ENCODE measurements at regions not wholly inside any gene's neighbourhood (a gene's known extent, or its start where the extent isn't known, plus 50 kb on each side); places are given as distances from the start of the nearest gene placed in this dataset.

DNA sequence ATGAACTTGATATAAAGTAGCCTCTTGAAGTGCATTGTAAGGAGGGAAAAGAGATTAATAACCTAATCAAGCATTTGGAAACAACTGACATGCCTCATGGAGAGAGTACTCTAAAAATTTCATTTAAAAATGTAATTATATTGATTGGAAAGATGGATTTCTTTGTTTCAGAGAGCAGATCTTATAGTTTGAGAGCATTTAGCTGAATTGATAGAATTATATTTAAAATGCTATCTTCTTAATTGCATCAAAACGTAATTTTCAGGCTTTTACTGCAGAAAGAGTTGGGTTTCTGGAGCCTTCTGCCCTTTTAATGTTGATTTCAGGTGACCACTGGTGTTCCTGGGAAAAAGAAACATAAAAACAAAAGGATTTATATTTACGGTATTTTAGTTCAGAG lies 130.6 kb downstream of the EDN3 start:
- no peak for DNase-seq

DNA sequence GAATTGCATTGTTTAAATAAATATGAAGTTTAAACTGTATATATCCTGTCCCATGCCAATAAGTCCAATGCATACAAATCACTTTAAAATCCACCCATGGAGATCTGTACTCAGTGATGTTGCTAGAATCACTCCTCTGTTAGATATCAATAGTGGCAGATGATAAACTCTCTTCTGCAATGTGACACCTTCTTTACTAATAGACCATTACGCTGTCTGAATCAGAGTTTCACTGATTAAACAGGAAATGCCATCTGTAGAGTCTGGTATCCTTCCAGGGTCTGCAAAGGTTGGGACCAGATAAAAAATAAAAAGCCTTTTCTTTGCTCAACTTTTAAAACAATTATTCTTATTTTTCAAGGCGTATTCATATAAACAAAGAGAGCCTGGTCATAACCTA lies 134.5 kb downstream of the EDN3 start:
- DNase-seq: no peak

DNA sequence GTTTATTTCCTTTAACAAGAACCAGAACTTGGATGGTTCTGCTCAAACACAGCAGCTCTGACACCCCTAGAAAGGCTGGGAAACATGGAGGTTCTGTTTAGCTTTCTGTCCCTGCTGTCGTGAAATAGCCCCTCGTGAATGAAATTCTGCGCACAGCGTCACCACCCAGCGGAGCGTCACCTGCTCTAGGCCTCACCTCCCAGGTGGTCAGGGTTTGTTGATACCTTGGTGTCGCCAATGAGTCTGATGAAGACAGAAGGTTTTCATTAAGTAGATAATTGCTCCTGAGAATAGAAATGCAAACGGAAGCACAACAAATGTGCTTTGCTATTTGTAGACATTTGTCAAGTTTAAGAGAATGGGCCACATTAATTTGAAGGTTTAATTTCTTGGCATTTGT lies 135.1 kb downstream of the EDN3 start:
- DNase-seq: no peak

DNA sequence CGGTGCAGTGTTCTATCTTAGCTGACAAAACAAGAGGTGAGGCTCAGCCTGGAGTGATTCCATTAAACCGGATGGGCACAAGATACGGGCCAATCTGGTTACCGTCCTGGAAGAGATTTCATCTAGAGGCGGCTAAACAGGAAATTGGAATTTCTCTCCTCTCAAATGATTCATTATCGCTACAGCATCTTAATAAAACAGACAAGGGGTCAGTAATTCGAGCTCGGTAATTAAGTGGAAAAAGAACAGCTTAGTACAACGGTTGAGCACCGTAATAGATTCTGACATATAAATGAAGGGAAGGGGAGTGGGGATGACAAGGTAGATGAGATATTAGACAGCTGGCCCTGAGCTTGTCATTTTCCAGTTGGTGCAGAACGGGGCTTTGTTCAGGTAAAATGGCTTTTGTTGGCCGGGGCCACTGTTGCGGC lies 137.2 kb downstream of the EDN3 start:
- DNase-seq: no peak

DNA sequence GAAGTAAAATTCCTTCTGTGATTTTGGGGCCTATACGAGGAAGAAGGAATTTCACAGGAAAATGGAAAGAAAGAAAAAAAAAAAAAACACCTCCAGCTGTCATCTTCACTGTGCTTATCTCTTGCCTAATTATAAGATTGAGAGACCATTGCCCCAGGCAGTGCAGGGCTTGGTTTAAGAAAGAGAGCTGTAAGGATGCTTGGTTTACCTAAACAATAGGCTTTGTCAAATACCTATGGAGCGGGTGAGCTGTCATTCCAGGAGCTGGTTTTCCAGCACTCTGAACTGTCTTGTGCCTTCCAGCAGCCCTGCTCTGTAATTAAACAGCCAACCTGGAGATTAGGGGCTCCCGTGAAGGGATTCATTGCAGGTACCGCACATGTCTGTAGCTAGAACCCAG lies 137.8 kb downstream of the EDN3 start:
- no peak for DNase-seq

DNA sequence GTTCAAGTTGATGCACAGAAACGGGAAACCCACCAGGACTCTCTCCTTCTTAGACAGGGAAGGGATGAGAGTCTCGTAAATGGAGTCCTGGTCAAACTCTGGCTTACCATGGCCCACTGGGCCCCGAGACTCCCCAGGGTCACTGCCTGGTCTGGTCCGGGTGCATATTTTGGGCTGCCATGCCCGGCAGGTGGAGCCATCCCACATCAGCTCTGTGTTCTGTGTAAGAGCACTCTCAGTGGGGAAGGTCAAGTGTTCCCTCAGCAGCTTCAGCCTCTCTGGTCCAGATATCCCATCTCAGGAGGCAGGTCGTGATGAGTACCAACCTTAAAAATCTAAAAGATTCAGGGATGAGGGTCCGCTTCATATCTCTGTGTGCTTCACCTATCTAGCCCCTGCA lies 138.8 kb downstream of the EDN3 start:
- DNase-seq: no peak

DNA sequence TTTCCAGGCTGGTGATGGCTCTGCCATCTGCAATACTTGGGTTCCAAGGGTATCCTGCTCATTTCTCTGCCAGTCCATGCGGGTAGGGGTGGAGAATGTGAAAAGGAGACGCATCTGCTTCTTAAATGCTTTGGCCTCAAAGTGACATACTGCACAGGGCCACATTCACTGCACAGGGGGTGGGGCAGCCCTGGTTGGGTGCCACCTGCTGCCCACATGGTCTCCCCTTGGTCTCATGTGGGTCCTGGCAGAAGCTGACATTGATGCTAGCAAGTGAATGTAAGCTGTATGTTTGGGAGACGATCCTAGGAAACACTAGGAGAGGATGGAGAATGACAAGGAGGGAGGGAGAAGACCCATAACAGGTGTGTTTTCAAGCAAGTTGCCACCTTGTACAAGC lies 140.9 kb downstream of the EDN3 start:
- no peak for DNase-seq

DNA sequence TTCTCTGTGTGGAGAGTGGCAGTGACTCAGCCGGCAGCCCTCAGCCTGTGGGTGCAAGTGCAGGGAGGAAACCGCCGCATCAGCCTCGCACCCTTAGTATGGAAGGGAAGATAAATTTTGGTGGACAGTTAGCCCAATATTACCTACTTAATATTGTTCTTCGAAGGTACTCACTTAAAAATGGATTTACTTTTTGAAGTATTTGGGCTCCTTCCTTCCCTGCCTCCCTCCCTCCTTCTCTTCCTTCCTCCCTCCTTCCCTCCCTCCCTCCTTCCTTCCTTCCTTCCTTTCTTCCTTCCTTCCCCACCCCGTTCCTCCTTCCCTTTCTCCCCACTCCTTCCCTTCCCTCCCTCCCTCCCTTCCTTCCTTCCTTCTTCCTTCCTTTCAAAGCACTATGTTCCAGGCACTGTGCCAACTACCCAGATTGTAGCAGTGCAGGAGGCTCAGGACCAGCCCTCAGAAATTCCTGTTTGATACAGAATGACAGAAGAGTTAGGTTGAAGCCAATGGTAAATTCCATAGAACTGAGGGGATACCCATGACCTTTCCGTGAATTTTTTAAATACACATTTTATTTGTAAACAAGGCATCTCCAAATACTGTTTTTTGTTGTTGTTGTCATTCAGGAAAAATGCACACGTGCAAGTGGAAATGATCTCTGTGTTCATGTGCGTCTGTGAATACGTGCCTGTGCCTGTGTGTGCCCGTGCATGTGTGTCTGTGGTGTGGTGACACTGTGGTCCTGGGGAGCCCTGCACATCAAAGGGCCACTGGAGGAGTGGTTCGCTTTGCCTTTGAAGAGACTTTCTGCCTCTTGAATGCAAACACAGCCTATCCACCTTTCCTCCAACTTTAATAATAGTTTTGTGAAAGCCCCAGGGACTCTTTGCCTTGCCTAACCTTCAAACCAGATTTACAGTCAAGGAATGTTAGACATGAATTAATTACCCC lies 141.7 kb downstream of the EDN3 start:
- no peak for DNase-seq

DNA sequence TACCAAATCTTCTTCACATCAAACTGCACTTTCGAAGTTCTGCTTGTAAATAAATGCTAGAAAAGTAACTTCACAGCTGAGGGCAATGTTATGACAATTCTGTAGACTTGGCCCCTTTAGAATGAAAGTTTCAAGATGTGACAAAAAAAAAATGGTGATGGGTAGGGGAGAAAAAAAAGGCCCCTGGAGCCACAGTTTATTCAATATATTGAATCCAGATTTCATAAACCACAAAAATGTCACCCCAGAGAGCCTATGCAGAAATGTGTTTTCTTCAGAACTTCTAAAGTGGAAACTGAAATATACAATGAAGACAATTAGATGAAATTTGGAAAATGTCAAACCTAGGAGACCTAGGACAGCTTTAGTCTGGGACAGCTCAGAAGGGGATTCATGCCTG lies 143.1 kb downstream of the EDN3 start:
- no peak for DNase-seq

DNA sequence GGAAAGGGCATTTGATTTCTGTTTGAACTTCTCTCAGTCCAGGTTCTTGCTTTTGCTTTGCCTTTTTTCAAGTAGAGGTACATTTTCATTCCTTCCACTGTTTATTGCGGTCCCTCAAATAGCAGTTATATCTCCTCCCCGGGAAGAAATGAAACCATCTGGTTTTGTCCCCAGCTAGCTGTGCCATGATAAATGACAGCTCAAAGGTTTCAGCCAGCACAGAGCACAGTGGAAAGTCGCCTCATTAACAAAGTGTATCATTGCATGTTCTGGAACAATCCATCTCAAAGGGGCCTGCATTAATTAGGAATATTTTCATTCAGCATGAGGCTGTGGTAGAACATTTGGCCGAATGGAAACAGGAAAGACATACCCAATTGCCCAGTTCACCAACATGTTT lies 146.0 kb downstream of the EDN3 start:
- DNase-seq: no peak

DNA sequence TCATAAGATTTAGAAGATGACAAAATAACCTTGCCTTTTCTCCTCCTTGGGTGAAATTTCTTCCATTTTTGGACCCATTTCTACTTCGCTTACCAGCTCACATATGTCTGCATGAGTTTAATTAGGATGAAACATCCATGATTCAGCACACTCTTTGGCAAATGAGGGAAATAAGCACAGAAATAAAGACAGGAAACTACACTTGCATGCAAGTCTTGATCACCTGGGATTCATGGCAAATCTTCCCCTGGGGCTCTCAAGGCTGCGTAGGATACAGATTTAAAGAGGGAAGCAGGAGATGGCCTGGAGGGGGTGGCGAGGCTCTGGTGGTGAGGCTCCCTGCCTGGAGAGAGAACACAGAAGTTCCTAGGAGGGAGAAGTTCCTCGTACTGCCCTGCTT lies 147.8 kb downstream of the EDN3 start:
- no peak for DNase-seq

DNA sequence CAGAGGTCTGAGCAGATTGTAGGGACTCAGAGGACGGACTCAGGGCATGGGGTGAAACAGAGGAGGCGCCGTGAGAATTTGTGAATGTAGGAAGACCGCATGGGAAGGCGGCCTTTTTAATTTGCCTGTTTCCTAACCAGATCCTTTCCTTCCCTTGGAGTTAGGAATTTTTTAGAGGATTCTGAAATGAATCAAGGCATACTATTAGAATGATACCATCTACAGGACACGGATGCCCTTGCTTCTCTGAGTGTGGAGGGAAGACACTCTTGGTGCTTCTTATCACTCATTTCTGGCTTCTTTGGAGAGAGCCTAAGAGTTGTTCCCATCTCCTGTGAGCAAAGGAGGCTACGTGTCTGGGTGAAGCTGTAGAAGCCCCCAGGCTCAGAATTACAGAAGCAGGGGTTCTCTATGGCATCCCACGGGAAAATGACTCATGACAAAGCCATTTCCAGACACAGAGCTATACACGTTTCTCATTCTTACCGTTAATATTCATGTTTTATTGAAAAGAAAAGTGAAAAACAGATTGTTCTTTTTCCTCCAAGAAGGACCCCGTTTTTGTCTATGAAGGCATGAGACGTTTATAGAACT lies 148.5 kb downstream of the EDN3 start:
- DNase-seq: no peak

DNA sequence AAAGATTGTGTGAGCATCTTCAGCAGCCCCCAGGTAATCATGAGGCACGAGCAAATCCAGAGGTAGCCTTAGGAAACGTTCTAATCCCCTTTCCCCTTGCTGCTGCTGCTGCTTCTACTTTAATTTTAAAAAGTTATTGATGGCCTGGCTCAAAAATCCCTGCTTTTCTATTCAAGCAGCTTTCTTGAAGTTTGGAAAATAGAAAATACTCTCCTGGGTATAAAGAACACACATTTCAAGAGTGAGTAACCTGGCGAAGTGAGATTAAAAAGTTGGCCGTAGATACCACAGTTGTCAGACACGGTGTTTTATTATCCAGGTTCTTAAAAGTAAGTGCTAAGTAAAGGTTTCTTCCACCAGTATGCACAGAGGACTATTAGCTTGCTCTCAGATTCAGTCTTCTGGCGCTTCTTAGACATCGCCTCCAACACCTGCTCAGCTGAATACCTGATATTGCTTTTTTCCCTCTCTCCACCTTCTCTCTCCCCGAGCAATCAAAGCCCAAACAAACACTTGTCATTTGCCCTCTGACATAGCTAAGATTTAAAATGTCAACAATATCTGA lies 150.7 kb downstream of the EDN3 start:
- DNase-seq: no peak

DNA sequence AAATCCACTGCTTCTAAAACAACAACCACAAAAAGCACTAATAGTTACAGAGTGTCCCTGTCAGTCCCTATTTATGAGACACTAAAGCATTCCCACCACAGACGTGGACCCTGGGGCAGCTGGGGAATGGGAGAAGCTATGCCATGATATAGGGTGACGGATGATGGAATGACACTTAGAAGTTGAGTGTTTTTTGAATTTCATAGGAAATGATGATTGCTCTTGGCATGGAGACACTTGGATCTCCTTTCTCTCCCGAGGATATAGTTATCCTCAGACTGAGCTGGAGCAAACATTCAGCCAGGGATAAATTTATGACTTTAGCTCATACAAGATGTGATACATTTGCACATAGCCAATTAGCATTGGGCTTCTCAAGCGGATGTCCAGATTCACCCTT lies 151.2 kb downstream of the EDN3 start:
- no peak for DNase-seq

DNA sequence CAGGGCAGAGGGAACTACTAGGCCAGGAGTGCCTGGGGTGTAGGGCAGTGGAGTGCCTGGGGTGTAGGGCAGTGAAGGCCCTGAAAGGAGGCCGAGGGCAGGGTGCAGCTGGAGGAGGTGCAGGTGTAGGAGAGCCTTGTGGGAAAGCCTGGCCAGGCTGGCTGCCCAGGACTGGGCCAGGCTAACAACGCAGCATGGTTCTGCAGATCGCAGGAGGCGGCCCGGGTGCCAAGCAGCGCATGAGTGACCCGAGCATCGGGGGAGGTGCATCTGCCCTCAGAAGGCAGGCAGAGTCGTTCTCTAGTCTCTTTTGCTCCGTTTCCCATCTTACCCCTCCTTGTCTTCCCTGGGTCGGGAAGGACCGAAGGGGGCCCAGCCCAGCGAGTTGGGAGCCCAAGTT lies 151.5 kb upstream of the PHACTR3 start:
- no peak for DNase-seq

DNA sequence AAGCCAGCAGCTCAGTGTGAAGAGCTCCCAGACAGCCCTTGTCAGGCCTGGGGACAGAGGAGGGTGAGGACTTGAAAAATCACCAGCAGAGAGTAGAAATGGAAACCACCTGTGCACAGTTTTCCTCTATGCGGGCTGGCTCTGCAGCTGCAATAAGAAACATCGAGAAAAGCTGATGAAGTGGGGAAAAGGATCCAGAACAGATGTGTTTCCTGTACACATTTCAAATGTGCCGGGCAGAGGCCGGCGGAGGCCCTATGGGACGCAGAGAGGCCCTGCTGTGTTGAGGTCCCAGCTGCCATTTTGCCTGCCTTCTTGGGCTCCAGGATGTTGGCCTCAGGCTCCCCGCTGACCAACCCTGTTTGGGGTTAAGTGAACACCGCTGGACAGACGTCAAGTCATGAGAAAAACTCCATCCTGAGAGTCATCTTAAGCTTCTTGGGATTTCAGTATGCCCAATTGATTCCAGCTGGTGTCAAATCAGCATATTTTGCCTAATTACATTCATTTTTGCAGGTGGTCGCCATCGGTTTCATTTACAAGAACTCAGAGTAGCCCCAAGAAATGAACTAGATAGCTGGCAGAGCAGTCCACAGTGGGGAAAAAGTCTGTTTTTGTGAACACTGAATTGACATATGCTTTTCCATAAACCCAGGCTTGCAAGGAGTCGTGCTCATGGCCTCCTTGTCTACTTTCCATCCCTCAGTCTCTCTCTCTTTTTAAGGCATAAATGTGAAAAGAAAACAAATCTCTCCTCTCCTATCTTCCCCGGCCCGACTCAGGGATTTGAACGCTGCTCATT lies 150.4 kb upstream of the PHACTR3 start:
- DNase-seq: no peak

DNA sequence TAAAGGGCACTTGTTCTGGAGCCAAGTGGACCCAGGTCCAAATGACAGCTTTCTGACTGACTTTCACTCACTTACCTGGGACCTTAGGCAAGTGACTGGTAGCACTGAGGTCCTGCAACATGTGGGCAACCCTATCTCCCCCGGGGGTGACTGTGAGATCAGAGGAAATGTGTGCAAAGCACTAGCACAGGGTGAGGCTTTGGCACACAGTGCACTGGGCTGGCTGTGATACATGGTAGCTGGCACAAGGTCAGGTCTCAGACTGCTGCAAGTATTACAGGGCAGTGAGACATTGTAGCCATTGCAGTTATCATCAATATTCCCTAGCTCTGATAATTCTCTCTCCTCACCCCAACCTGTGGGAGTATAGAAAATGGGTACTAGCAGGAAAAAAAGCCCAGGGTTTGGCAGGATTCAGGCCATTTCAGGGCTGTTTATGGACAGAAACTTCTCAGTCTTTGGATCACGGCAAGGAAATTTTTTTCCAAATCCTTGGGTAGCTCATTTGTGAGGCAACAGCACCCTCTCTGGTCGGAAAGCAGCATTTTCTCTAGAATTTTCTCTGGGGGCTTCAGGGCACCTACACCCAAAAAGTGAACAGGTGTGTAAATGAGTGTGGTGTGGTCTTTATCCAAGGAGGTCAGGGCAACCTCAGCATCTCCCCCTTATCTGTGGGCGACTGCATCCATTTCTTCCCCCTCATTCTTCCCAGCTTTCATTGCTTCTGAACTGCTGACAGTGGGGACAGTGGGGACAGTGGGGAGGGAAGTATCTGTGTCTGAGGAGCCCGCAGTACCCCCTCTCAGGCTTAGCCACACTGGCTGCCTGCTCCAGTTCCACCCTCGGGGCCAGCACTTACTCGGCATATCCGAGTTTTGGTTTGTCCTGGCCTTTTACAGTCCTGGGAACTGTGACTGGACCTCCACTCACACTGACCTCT lies 148.7 kb upstream of the PHACTR3 start:
- DNase-seq: peak in 20 of 51 donors; percentile 1 to 55 (median 14)

DNA sequence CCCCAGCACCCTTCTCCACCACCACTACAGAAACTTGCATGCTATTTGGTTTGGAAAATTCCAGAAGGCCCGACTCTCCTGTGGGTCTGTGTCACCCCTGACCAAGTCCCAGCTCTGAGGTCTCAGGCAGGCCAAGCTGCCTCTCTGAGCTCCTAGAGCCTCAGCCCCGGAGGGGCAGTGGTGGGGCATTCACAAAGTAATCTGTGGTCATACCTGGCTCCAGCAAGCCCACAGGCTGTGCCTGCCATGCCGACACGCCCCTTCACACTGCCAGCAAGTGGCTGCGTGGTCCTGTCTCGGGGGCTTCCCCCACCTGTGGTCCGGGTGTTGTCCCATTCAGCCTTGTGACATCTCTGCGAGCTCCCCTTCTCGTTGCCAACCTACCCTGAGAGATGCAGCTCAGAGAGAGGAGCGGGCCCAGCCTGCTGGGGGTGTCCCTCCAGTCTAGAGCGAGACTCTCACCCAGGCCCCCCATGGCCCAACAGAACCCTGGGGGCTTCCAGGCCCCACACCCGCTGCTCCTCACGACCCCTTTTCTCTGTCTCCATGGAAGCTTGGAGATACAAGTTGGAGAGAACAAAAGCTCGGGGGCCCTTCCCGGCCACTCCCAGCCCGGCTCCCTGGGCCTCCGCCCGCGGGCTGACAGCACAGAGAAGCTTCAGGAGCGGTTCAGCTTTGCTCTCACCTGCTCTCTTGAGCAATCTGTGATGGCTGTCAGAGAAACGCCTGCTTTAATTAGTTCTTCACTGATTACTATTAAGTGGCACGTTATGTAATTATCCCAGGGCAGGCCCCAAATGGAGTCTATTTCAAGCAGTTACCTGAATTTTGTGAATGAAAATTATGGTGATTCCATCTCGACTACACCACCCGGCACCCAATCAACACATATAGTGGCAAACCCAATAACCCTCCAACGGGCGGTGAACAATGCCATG lies 147.7 kb upstream of the PHACTR3 start:
- DNase-seq: no peak

DNA sequence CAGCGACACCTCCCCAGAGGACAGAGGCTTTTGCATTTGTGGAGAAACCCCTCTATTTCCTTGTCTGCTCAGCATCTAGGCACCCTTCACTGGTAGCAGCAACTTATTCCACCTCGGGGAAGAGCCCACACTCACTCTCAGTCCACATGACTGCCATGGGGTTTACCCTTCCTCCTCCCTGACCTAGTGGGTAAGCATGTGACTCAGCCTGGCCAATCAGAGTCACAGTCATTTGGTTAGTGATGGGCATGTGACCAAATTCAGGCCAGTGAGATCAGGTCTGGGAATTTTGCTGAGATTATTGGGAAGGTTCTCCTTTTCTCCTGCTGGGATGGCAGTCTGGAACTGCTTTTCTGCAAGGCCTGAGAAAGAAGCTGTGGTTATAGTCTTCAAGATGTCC lies 145.7 kb upstream of the PHACTR3 start:
- no peak for DNase-seq

DNA sequence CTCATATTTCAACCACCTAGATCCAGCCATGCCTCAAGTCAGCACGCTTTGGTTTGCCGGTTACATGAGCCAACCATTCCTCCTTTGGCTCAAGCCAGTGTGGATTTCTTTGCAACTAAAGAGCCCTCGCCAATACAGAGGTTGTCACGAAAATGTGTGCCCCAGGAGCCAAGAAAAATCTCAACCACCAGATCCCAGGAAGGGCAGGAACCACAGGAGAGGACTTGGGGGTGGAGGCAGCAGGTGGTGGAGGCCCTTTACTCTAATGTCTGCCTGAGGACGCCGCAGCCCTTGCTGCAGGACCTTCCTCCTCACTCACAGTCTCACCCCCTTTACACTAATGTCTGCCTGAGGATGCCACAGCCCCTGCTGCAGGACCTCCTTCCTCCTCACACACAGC lies 144.8 kb upstream of the PHACTR3 start:
- DNase-seq: no peak

Data from hypothalamus (tissue), 51 donors.